Central memory CD8-positive, alpha-beta T cell (primary cell): ENCODE measurements at regions not wholly inside any gene's neighbourhood (a gene's known extent, or its start where the extent isn't known, plus 50 kb on each side); places are given as distances from the start of the nearest gene placed in this dataset.

Experiments used
- ATAC-seq: fragments of 150-1000 bp; cut with Tn5 transposase; replicated peaks from 2 replicates; pipeline ENCODE4 v1.10.0; 2022; ENCODE audit warnings: mild to moderate bottlenecking, moderate FRiP score, moderate number of reproducible peaks; ENCODE audit not compliant: poor library complexity, severe bottlenecking; ENCODE audit errors: extremely low read depth
- DNase-seq, 2 donors: peaks; one replicate each; pipeline ENCODE4 v3.0.0; 2021; ENCODE audit warnings: low spot score in 2 of 2
- H3K27ac Mint-ChIP-seq: one replicate; pipeline ENCODE4 v1.8.0; 2022; ENCODE audit warnings: low read depth, mild to moderate bottlenecking, moderate library complexity, mixed read lengths
- H3K27me3 Mint-ChIP-seq: one replicate; pipeline ENCODE4 v1.8.0; 2022; ENCODE audit warnings: mixed read lengths
- H3K36me3 Mint-ChIP-seq: one replicate; pipeline ENCODE4 v1.8.0; 2022; ENCODE audit warnings: mild to moderate bottlenecking, moderate library complexity, mixed read lengths; ENCODE audit not compliant: insufficient read depth
- H3K4me1 Mint-ChIP-seq: one replicate; pipeline ENCODE4 v1.8.0; 2022; ENCODE audit warnings: mixed read lengths
- H3K4me3 Mint-ChIP-seq: one replicate; pipeline ENCODE4 v1.8.0; 2022; ENCODE audit warnings: mild to moderate bottlenecking, moderate library complexity, mixed read lengths
- H3K9me3 Mint-ChIP-seq: one replicate; pipeline ENCODE4 v1.8.0; 2022; ENCODE audit warnings: mixed read lengths

DNA sequence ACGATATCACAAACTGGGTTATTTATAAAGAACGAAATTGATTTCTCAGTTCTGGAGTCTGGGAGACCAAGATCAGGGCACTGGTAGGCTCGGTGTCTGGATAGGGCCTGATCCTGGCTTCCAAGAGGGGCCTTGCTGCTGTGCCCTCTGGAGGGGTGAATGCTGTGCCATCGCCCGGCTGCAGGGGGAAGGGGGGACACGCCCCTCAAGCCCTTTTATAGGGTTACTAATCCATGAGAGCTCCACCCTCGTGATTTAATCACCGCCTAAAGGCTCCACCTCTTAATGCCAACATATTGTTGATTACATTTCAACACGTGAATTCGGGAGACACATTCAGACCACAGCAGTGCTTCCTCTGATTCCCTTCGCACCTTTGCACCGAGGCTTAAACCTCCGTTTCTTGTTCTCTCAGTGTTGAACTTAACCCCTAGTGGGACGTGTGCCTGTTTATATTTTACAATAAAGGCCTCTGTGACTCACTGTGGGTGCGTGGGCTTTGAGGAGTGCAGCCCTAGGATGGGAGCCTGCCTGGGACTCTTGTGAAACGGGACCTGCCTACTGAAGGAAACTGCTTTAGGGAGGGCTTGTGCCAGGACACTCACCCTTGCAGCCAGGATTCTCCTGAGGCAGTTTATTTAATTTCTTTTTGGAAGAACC is 52.4 kb upstream of the SPATA13 start:
- ATAC-seq (no peak), DNase-seq (no peak)
- H3K9me3 Mint-ChIP-seq: no peaks in the 10 kb centered on the region

DNA sequence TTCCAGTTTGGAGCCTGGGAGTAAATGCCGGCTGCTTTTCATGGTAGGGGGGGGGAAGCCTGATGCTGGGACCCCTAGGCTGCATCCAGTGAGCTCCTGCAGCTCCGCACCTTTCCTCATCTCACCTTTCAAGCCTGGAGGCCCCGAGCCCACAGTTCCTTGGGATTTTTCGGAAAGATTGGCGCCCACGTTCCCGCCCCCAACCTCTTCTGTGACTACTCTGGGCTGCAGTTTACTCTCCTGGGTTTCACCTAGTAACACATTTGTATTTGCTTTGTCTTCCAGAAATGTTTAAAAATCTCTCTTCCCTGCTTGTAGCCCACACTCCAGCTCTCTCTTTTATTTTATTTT is 51.9 kb upstream of the SPATA13 start:
- Mint-ChIP-seq H3K27ac (no peak overlapping the region), H3K4me1 (no peaks in the 10 kb centered on the region), H3K4me3 (no peak overlapping the region), H3K9me3 (no peaks in the 10 kb centered on the region), H3K27me3 (peaks cover 14% of the 10 kb centered on the region), H3K36me3 (no peaks in the 10 kb centered on the region)
- no peak for DNase-seq
- no peak for ATAC-seq

More for the DNA sequence above, 52.4 kb upstream of the SPATA13 start:
- no peaks in the 10 kb centered on the region for H3K4me1 Mint-ChIP-seq
- no peak overlapping the region for H3K27ac Mint-ChIP-seq
- H3K4me3 Mint-ChIP-seq: no peak overlapping the region
- no peaks in the 10 kb centered on the region for H3K36me3 Mint-ChIP-seq
- peaks cover 14% of the 10 kb centered on the region for H3K27me3 Mint-ChIP-seq

DNA sequence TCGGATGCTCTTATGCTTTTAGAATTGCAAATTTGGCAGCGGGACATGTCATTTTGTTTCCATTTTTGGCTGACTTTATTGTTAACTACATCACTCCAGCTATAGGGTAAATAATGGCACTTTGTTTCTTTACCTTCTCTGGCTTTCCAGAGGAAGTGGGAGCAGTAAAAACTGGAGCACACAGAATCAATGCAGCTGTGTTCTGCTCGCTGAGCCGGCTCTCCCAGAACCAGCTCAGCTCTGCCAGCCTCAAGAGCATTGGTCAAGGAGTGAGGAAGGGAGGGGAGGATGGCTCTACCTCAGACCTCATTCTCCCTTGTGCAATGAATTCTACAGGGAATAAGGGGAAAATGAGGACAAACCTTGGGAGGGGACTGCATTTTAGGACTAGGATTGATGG is 50.5 kb upstream of the SPATA13 start:
- peaks cover 14% of the 10 kb centered on the region for H3K27me3 Mint-ChIP-seq
- no peak overlapping the region for H3K27ac Mint-ChIP-seq
- no peaks in the 10 kb centered on the region for H3K4me1 Mint-ChIP-seq
- ATAC-seq (no peak), DNase-seq (no peak)
- no peak overlapping the region for H3K4me3 Mint-ChIP-seq
- H3K9me3 Mint-ChIP-seq: no peaks in the 10 kb centered on the region
- H3K36me3 Mint-ChIP-seq: no peaks in the 10 kb centered on the region
